ENCODE measurements at regions not wholly inside any gene's neighbourhood (a gene's known extent, or its start where the extent isn't known, plus 50 kb on each side); places are given as distances from the start of the nearest gene placed in this dataset.

GRCh38 chr14:38412654-38413053 is 156.8 kb upstream of the CLEC14A start:
- no peak for TF ChIP-seq CTCF (conservative IDR thresholded peaks at IDR 0.05; ENCODE audit: low read depth, low read length)
- no peak overlapping the region for H3K4me3 ChIP-seq (ENCODE audit: low read depth, low read length)
- no peak for DNase-seq (ENCODE audit: low read depth)

- no peak for TF ChIP-seq CTCF (conservative IDR thresholded peaks at IDR 0.05; ENCODE audit: low read depth, low read length)
- no peak overlapping the region for H3K4me3 ChIP-seq (ENCODE audit: low read depth, low read length)
- no peak for DNase-seq (ENCODE audit: low read depth)
Observed at GRCh38 chr14:38410442-38410841, 154.5 kb upstream of the CLEC14A start.

- no peak for DNase-seq (ENCODE audit: low read depth)
- H3K4me3 ChIP-seq (ENCODE audit: low read depth, low read length), result no peak overlapping the region
- no peak for TF ChIP-seq CTCF (conservative IDR thresholded peaks at IDR 0.05; ENCODE audit: low read depth, low read length)
Observed at GRCh38 chr14:38409071-38409705, 153.3 kb upstream of the CLEC14A start.

GRCh38 chr14:38405851-38406635 is 150.2 kb upstream of the CLEC14A start:
- no peak for TF ChIP-seq CTCF (conservative IDR thresholded peaks at IDR 0.05; ENCODE audit: low read depth, low read length)
- DNase-seq (ENCODE audit: low read depth), result no peak
- H3K4me3 ChIP-seq (ENCODE audit: low read depth, low read length), result no peak overlapping the region

- DNase-seq (ENCODE audit: low read depth), result no peak
- no peak for TF ChIP-seq CTCF (conservative IDR thresholded peaks at IDR 0.05; ENCODE audit: low read depth, low read length)
- H3K4me3 ChIP-seq (ENCODE audit: low read depth, low read length), result no peak overlapping the region
Observed at GRCh38 chr14:38404616-38405015, 148.7 kb upstream of the CLEC14A start.

GRCh38 chr14:38404100-38404541 is 148.2 kb upstream of the CLEC14A start:
- H3K4me3 ChIP-seq (ENCODE audit: low read depth, low read length), result no peak overlapping the region
- DNase-seq (ENCODE audit: low read depth), result no peak
- TF ChIP-seq CTCF (conservative IDR thresholded peaks at IDR 0.05; ENCODE audit: low read depth, low read length), result no peak

Measured in epithelial cell of proximal tubule (primary cell).